ENCODE measurements at regions not wholly inside any gene's neighbourhood (a gene's known extent, or its start where the extent isn't known, plus 50 kb on each side); places are given as distances from the start of the nearest gene placed in this dataset.

- TF ChIP-seq CUX1 (IDR thresholded peaks at IDR 0.05; ENCODE audit: insufficient replicate concordance, low read depth, low read length) (no peak), FOS (IDR thresholded peaks at IDR 0.05; ENCODE audit: borderline replicate concordance, extremely low read depth, insufficient read length) (no peak), BMI1 (IDR thresholded peaks at IDR 0.05; ENCODE audit: borderline replicate concordance) (no peak), ATF2 (IDR thresholded peaks at IDR 0.05; ENCODE audit: low read length) (no peak), GATAD2B (conservative IDR thresholded peaks at IDR 0.05; ENCODE audit: low read depth) (no peak), BCL11A (IDR thresholded peaks at IDR 0.05; ENCODE audit: low read depth, low read length) (no peak), IRF5 (IDR thresholded peaks at IDR 0.05; ENCODE audit: borderline replicate concordance) (no peak), EP300 (IDR thresholded peaks at IDR 0.05; ENCODE audit: borderline replicate concordance in 1 of 2, control insufficient read depth in 1 of 2, low read depth in 2 of 2, low read length in 2 of 2) (no peak), EED (IDR thresholded peaks at IDR 0.05; ENCODE audit: low read depth) (no peak)
Measured at GRCh38 chr7:35331730-35332678, 78.1 kb upstream of the TBX20 start (continued).

Measured in GM12878 (cell line).